ENCODE measurements at regions not wholly inside any gene's neighbourhood (a gene's known extent, or its start where the extent isn't known, plus 50 kb on each side); places are given as distances from the start of the nearest gene placed in this dataset.
"Not testable (repeated sequence)": the region's sequence is repeated elsewhere in the genome, so short reads cannot be mapped to it uniquely, and the experiment has no call there.

- no peak for DNase-seq (ENCODE audit: low read depth)
Observed at GRCh38 chr7:153529651-153530165, 522.5 kb upstream of the DPP6 start.

- DNase-seq (ENCODE audit: low read depth): no peak
Observed at GRCh38 chr7:153530441-153530840, 521.8 kb upstream of the DPP6 start.

GRCh38 chr7:153532326-153532725, 519.9 kb upstream of the DPP6 start:
- DNase-seq (ENCODE audit: low read depth): no peak

- DNase-seq (ENCODE audit: low read depth): no peak
Observed at GRCh38 chr7:153537271-153537670, 514.9 kb upstream of the DPP6 start.

GRCh38 chr7:153541903-153542302, 510.3 kb upstream of the DPP6 start:
- DNase-seq (ENCODE audit: low read depth): no peak

- no peak for DNase-seq (ENCODE audit: low read depth)
Observed at GRCh38 chr7:153543232-153543631, 509.0 kb upstream of the DPP6 start.

- DNase-seq (ENCODE audit: low read depth): no peak
Observed at GRCh38 chr7:153550173-153550572, 502.0 kb upstream of the DPP6 start.

- no peak for DNase-seq (ENCODE audit: low read depth)
Observed at GRCh38 chr7:153564391-153564790, 487.8 kb upstream of the DPP6 start.

GRCh38 chr7:153566324-153566723, 485.9 kb upstream of the DPP6 start:
- DNase-seq (ENCODE audit: low read depth): no peak

GRCh38 chr7:153567426-153567825, 484.8 kb upstream of the DPP6 start:
- DNase-seq (ENCODE audit: low read depth): no peak

- not testable (repeated sequence) for DNase-seq (ENCODE audit: low read depth)
Observed at GRCh38 chr7:153569520-153569919, 482.7 kb upstream of the DPP6 start.

GRCh38 chr7:153576096-153576495, 476.1 kb upstream of the DPP6 start:
- no peak for DNase-seq (ENCODE audit: low read depth)

- DNase-seq (ENCODE audit: low read depth): no peak
Observed at GRCh38 chr7:153581419-153581818, 470.8 kb upstream of the DPP6 start.

- no peak for DNase-seq (ENCODE audit: low read depth)
Observed at GRCh38 chr7:153584132-153584531, 468.1 kb upstream of the DPP6 start.

- no peak for DNase-seq (ENCODE audit: low read depth)
Observed at GRCh38 chr7:153588586-153588985, 463.6 kb upstream of the DPP6 start.

- DNase-seq (ENCODE audit: low read depth): no peak
Observed at GRCh38 chr7:153590136-153590535, 462.1 kb upstream of the DPP6 start.

GRCh38 chr7:153590571-153590970, 461.6 kb upstream of the DPP6 start:
- no peak for DNase-seq (ENCODE audit: low read depth)

- DNase-seq (ENCODE audit: low read depth): no peak
Observed at GRCh38 chr7:153607354-153607753, 444.8 kb upstream of the DPP6 start.

GRCh38 chr7:153616711-153617325, 435.4 kb upstream of the DPP6 start:
- DNase-seq (ENCODE audit: low read depth): no peak

- DNase-seq (ENCODE audit: low read depth): no peak
Observed at GRCh38 chr7:153627323-153627722, 424.9 kb upstream of the DPP6 start.

GRCh38 chr7:153628406-153628805, 423.8 kb upstream of the DPP6 start:
- DNase-seq (ENCODE audit: low read depth): no peak

GRCh38 chr7:153628825-153629224, 423.4 kb upstream of the DPP6 start:
- DNase-seq (ENCODE audit: low read depth): no peak

GRCh38 chr7:153638821-153639435, 413.3 kb upstream of the DPP6 start:
- DNase-seq (ENCODE audit: low read depth): no peak

- DNase-seq (ENCODE audit: low read depth): no peak
Observed at GRCh38 chr7:153640586-153640985, 411.6 kb upstream of the DPP6 start.
